SK-N-MC (cell line): ENCODE measurements at regions not wholly inside any gene's neighbourhood (a gene's known extent, or its start where the extent isn't known, plus 50 kb on each side); places are given as distances from the start of the nearest gene placed in this dataset.

Source experiments
- EZH2 ChIP-seq: fragments of 200-600 bp; sonication (generic); IDR thresholded peaks from one replicate; pipeline ENCODE4 v1.6.1; 2017; ENCODE audit warnings: antibody characterized with exemption
- POLR2AphosphoS5 ChIP-seq: IDR thresholded peaks from 2 replicates; pipeline ENCODE4 v1.6.1; 2012; ENCODE audit warnings: mild to moderate bottlenecking, low read depth, low read length, borderline replicate concordance

GRCh38 chr12:30417697-30418231, 277.9 kb downstream of the IPO8 start:
- TF ChIP-seq POLR2AphosphoS5 (no peak), EZH2 (no peak)
